ENCODE measurements at regions not wholly inside any gene's neighbourhood (a gene's known extent, or its start where the extent isn't known, plus 50 kb on each side); places are given as distances from the start of the nearest gene placed in this dataset.
A peak's percentile ranks its signal among the peaks of the same experiment; 100 is the strongest.

DNA sequence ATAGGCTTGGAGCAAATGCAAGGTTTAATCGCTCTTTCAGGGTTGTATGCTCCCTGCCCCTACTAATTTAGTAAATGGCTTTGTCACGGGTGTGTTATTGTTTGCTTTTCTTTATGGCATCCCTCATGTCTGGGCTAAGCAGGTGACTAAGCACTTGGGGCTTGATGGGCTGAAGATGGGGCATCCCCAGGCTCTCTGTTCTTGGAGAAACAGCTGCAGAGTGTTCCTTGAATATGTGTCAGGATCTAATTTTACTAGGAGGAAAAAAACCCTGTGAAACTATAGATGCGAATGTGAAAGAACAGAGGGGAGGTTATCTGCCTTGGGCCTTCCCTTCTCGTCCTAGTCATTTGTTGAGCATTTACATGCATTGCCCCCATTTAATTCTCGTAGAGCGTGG, 94.7 kb upstream of the TAF1B start:
- Mint-ChIP-seq H3K27ac (no peak overlapping the region), H3K27me3 (peaks cover 9 to 30% (median 12%) of the 10 kb centered on the region in 3 donors), H3K36me3 (no peaks in the 10 kb centered on the region), H3K4me1 (peaks cover 0 to 4% (median 2%) of the 10 kb centered on the region in 3 donors), H3K4me3 (no peak overlapping the region), H3K9me3 (peaks cover 0 to 12% (median 0%) of the 10 kb centered on the region in 7 donors)
- DNase-seq (no peak), ATAC-seq (ENCODE audit: low read depth in 2 of 2) (no peak)

DNA sequence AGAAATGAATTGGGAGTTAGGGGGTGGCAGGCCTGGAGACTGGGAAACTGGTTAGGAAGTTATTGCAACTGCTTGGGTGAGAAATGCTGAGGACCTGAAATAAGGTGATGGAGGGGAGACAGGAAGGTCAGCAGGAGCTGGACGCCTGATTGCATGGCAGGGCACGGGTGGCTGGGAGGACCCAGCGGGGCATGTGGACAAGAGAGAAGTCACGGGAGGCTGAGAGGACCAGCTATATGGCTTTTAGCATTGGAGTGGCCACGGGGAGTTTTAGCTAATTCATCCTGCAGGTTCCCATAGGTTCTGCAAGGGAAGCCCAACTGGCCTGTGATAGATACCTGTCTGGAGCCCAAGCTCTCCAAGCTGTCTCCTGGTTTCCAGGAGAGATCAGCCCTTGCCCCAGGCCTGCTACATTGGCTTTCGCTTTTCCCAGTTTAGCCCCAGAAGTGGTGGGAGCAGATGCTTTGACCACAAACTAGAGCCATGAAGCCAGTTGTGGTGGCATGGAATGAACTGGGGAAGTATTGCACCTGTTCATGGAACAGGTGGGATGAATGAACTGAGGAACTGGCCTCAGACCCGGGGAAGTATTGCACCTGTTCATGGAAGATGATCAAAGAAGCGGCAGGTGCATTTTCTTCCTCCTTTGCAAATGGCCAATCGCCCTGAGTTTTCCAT, 93.6 kb upstream of the TAF1B start:
- peaks cover 0 to 12% (median 0%) of the 10 kb centered on the region in 7 donors for H3K9me3 Mint-ChIP-seq
- H3K36me3 Mint-ChIP-seq: no peaks in the 10 kb centered on the region
- ATAC-seq (ENCODE audit: low read depth in 2 of 2) (no peak), DNase-seq (no peak)
- peaks cover 15 to 38% (median 22%) of the 10 kb centered on the region in 3 donors for H3K27me3 Mint-ChIP-seq
- H3K4me3 Mint-ChIP-seq: no peak overlapping the region
- H3K4me1 Mint-ChIP-seq: peaks cover 0 to 10% (median 3%) of the 10 kb centered on the region in 3 donors
- peak overlapping the region in 1 of 6 donors; percentile 88 for H3K27ac Mint-ChIP-seq

DNA sequence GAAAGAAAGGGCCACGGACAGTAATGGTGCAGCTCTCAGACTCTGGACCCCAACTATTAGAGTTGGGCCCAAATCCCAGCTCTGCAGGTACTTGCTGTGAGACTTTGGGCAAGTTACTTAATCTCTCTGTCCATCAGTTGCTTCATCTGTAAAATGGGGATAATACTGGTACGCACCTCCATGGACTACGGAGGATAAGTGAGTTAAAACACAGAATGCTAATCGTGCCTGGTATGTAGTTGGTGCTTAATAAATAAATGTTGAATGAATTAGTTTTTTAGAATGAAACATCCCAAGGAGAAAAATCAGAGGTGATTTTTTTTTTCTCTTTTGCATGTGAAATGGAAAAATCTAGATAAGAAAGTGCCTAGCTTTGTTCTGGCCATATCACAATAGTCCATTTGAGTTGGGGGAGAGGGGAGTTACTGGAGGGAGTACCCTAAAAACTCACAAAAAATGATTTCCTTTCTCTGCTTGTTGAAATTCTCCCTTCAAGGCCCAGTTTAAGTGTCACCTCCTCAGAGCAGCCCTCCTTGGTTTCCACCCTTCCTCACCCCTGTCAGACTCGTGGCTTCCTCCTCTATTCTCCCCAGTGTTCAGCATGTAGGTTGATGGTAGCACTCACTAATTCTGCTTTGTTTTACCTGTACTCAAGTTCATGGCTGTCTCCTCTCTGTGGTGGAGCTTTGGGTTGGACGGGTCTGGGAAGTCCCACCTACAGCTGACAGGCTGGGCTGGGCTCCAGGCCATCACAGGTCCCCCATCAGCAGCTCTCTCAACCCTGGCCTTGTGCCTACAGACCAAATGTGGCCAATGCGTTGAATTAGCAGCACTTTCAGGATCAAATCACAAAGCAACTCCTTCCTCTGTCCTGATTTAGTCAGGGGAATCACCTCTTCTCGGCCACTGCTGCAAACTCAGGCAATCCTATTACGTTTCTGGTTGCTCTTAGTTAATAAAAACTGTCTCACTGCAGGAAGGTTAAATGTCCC, 92.8 kb upstream of the TAF1B start:
- Mint-ChIP-seq H3K27me3 (peaks cover 23 to 47% (median 31%) of the 10 kb centered on the region in 3 donors), H3K36me3 (peaks cover 0 to 3% of the 10 kb centered on the region in 2 donors)

DNA sequence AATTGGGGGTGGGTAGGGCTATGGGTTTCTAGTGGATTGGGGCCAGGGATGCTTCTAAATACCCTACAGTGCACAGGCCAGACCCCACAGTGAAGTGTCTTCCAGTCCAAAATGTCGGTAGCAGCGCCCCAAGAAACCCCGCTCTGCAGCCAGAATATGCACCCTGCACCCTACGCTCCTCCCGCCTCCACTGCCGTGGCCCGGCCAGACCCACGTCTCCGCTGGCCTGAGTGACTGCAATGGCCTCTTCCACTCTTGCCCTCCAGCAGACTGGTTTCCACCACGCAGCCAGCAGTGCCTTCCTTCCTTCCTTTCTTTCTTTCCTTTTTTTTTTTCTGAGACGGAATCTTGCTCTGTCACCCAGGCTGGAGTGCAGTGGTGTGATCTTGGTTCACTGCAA, 91.4 kb upstream of the TAF1B start:
- H3K27ac Mint-ChIP-seq: no peak overlapping the region
- no peak for ATAC-seq (ENCODE audit: low read depth in 2 of 2)
- H3K36me3 Mint-ChIP-seq: peaks cover 0 to 5% of the 10 kb centered on the region in 2 donors
- no peak overlapping the region for H3K4me3 Mint-ChIP-seq
- peaks cover 6 to 10% (median 8%) of the 10 kb centered on the region in 3 donors for H3K4me1 Mint-ChIP-seq
- H3K27me3 Mint-ChIP-seq: peaks cover 32 to 60% (median 42%) of the 10 kb centered on the region in 3 donors
- peaks cover 0 to 12% (median 0%) of the 10 kb centered on the region in 7 donors for H3K9me3 Mint-ChIP-seq
- no peak for DNase-seq

More for the DNA sequence above, 92.8 kb upstream of the TAF1B start:
- peaks cover 6 to 10% (median 8%) of the 10 kb centered on the region in 3 donors for H3K4me1 Mint-ChIP-seq
- DNase-seq (no peak), ATAC-seq (ENCODE audit: low read depth in 2 of 2) (no peak)
- no peak overlapping the region for H3K27ac Mint-ChIP-seq
- peaks cover 0 to 12% (median 0%) of the 10 kb centered on the region in 7 donors for H3K9me3 Mint-ChIP-seq
- peak overlapping the region in 1 of 8 donors; percentile 47 for H3K4me3 Mint-ChIP-seq

DNA sequence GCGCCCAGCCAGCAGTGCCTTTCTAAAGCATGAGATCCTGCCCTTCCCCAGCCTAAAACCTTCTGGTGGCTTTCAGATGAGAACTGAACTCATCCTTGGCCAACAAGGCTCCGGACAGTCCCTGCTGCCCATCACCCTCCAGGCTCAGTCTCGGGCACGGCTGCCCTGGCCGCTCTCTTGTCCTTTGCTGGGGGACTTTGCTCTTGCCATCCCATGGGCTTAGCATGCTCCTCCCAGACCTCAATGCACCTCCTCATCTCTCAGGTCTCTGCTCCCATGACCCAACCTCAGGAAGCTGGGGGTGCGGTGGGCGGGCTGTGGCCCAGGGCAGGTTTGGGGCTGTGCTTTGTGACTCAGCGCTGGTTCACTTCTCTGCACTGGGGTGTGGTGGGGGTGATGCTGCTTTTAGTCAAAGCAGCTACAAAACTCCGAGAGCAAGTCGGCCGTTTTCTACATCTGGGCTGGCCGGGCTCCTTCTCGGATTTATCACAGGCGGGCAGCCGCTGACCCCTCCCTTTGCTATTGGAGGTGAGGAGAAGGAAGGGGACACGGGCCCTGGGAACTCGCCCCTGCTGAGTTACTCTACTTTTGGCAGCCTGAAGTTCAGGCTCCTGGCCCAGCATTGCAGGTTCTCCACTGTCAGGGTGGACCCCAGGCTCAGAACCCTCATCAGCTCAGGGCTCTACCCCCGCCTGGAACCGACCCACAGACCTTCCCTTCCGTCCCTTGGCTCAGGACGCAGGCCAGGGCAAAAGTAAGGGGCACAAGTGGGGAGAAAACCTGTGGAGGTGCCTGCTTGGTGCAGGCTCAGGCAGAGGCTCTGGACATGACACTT, 90.6 kb upstream of the TAF1B start:
- H3K36me3 Mint-ChIP-seq: peaks cover 0 to 5% of the 10 kb centered on the region in 2 donors
- peak overlapping the region in 2 of 8 donors; percentile 76 for H3K4me3 Mint-ChIP-seq
- H3K9me3 Mint-ChIP-seq: peaks cover 0 to 8% (median 0%) of the 10 kb centered on the region in 7 donors
- peak overlapping the region in 1 of 6 donors; percentile 68 for H3K27ac Mint-ChIP-seq
- ATAC-seq (ENCODE audit: low read depth in 2 of 2): no peak
- peaks cover 12 to 15% (median 14%) of the 10 kb centered on the region in 3 donors for H3K4me1 Mint-ChIP-seq
- peaks cover 37 to 68% (median 49%) of the 10 kb centered on the region in 3 donors for H3K27me3 Mint-ChIP-seq
- no peak for DNase-seq

DNA sequence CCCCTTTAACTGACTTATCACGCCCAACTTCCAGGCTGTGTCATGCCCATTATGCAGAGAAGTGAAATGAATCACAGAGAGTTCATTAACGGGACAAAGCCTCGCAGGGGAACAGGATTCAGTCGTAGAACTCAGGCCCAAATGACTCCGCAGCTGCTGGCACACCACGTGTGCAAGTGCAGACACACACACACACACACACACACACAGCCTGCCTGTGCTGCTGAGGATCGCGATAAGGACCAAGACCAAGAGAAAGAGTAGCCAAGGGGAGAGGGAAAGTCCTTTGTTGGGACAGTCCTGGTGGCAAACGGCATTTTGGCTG, 90.0 kb upstream of the TAF1B start:
- peak; percentile 37 to 53 for ATAC-seq (ENCODE audit: low read depth in 2 of 2)

DNA sequence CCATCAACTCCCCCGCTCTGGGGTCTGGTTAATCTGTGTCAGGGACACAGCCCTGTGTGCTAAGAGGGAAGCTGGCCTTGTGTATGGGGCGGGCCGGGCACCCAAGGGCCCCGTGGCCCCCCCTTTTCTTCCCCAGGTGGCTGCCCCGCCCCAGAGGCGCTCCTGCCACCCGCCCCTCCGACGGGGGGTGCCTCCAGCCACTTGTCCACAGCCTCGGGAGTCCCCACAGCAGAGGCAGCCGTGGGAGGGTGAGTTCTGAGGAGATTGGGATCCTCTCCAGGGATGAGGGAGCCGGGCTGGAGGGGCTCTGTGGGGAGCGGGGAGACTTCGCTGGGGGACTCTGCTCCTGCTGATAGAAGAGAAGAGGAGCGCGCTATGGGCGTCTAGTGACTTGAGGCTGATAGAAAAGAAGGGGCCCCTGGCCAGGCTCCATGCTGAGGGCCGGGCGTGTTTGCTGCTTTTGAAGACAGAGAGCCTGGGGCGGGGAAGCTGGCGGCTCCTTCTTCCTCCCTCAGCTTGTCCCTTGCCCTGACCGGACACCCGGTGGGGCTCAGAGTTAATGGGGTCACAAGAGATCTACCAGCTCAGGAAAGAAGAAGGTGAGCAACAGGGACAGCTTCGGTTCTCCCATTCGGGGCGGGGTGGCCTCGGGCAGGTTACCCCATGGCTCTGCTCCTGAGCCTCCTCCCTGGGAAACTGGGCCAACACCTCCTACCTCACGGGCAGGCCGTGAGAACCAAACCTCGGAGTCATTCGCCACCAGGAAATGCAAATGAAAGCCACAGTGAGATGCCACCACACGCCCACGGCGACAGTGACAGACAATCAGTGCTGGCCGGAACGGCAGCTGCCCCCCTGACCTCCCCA, 89.4 kb upstream of the TAF1B start:
- peaks cover 42 to 79% (median 61%) of the 10 kb centered on the region in 3 donors for H3K27me3 Mint-ChIP-seq
- DNase-seq (no peak), ATAC-seq (ENCODE audit: low read depth in 2 of 2) (no peak)
- peaks cover 0 to 5% of the 10 kb centered on the region in 2 donors for H3K36me3 Mint-ChIP-seq
- H3K4me1 Mint-ChIP-seq: peaks cover 12 to 16% (median 15%) of the 10 kb centered on the region in 3 donors
- peak overlapping the region in 4 of 8 donors; percentile 56 to 76 (median 58) for H3K4me3 Mint-ChIP-seq
- no peaks in the 10 kb centered on the region for H3K9me3 Mint-ChIP-seq
- H3K27ac Mint-ChIP-seq: peak overlapping the region in 1 of 6 donors; percentile 68

More for the DNA sequence above, 90.0 kb upstream of the TAF1B start:
- Mint-ChIP-seq H3K27ac (peak overlapping the region in 3 of 6 donors; percentile 30 to 68 (median 35)), H3K4me3 (peak overlapping the region in 4 of 8 donors; percentile 49 to 76 (median 66)), H3K9me3 (peaks cover 0 to 2% (median 0%) of the 10 kb centered on the region in 7 donors), H3K27me3 (peaks cover 39 to 72% (median 55%) of the 10 kb centered on the region in 3 donors), H3K4me1 (peaks cover 12 to 16% (median 15%) of the 10 kb centered on the region in 3 donors), H3K36me3 (peaks cover 0 to 5% of the 10 kb centered on the region in 2 donors)
- DNase-seq: no peak

DNA sequence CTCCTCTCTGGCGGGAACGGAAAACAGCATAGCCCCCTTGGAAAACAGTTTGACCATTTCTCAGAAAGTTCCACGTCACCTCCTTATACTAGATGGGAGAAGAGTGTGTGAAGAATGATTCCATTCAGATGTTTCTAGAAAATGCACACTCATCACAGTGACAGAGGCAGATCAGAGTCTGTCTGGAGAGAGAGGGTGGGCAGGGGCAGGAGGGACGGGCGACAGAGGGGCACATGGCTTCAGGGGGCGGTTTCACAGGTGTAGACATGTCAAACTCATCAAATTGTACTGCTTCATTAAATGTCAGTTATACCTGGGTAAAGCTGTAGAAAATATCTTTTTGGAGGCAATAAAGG, 88.8 kb upstream of the TAF1B start:
- DNase-seq: no peak
- H3K36me3 Mint-ChIP-seq: peaks cover 0 to 5% of the 10 kb centered on the region in 2 donors
- no peak overlapping the region for H3K27ac Mint-ChIP-seq
- H3K4me1 Mint-ChIP-seq: peaks cover 12 to 16% (median 15%) of the 10 kb centered on the region in 3 donors
- ATAC-seq (ENCODE audit: low read depth in 2 of 2): no peak
- H3K9me3 Mint-ChIP-seq: no peaks in the 10 kb centered on the region
- H3K4me3 Mint-ChIP-seq: peak overlapping the region in 2 of 8 donors; percentile 56
- H3K27me3 Mint-ChIP-seq: peaks cover 45 to 76% (median 64%) of the 10 kb centered on the region in 3 donors

DNA sequence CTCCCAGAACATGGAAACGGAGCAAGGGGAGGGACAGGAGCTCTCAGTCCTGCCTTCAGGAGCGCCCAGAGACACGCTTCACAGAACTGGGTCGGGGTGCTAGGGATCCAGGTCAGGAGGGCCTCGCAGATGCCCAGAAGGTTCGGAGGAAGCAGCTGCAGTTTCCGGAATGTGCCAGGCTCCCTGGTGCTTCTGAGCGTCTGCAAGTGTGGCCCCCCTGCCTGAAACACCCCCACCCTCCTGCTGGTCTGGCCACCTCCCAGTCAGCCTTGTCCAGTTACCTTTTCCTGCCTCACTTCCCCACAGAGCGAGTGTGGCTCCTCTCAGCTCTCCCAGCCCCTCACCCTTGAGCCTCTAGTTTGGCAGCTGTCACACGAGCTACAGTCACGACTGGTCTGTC, 88.3 kb upstream of the TAF1B start:
- Mint-ChIP-seq H3K27me3 (peaks cover 45 to 78% (median 64%) of the 10 kb centered on the region in 3 donors), H3K4me1 (peaks cover 14 to 17% (median 17%) of the 10 kb centered on the region in 3 donors), H3K9me3 (no peaks in the 10 kb centered on the region), H3K4me3 (peak overlapping the region in 2 of 8 donors; percentile 39 to 61), H3K36me3 (peaks cover 0 to 5% of the 10 kb centered on the region in 2 donors), H3K27ac (peak overlapping the region in 1 of 6 donors; percentile 18)
- DNase-seq (no peak), ATAC-seq (ENCODE audit: low read depth in 2 of 2) (no peak)

DNA sequence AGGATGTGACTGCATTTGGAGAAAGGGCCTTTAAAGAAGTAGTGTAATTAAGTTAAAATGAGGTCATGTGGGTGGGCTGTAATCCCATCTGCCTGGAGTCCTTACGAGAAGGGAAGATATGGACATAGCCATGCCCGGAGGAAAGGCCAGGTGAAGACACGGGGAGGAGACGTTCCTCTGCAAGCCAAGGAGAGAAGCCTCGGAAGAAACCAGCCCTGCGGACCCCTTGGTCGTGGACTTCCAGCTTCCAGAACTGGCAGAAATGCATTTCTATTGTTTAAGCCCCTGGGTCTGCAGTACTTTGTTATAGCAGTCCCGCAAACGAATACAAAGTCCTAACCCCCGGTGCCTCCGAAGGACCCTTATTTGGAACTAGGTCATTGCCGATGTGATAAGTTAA, 87.6 kb upstream of the TAF1B start:
- peaks cover 19 to 22% (median 20%) of the 10 kb centered on the region in 3 donors for H3K4me1 Mint-ChIP-seq
- H3K4me3 Mint-ChIP-seq: no peak overlapping the region
- H3K27me3 Mint-ChIP-seq: peaks cover 45 to 81% (median 64%) of the 10 kb centered on the region in 3 donors
- no peaks in the 10 kb centered on the region for H3K9me3 Mint-ChIP-seq
- H3K27ac Mint-ChIP-seq: no peak overlapping the region
- peaks cover 0 to 5% of the 10 kb centered on the region in 2 donors for H3K36me3 Mint-ChIP-seq
- DNase-seq (no peak), ATAC-seq (ENCODE audit: low read depth in 2 of 2) (no peak)

DNA sequence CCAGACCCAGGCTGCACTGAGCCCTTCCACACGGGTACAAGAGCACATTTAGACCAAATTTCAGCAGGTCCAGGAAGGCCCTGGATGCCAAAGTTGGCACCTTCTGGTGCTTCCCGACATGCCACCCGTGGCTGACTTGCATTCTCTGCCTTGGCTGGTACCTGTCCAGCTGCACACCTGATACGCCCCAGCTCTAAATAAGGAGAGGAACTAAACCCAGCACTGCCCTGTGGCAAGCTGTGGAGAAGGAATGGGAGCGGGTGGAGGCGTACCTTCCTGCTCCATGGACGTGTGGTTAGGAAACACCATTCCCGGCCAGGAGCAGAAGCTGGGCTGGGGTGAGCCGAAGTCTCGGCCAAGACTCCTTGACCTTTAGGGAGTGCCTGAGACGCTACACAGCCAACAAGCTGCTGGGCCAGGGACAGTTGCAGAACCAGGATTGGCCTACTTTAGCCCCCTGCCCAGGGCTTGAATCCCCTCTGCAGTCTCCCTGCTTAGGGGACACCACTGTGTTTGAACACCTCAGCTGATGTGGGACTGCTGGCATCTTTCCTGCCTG, 86.5 kb upstream of the TAF1B start:
- DNase-seq: no peak
- peaks cover 45 to 78% (median 57%) of the 10 kb centered on the region in 3 donors for H3K27me3 Mint-ChIP-seq
- no peaks in the 10 kb centered on the region for H3K9me3 Mint-ChIP-seq
- H3K4me3 Mint-ChIP-seq: no peak overlapping the region
- H3K36me3 Mint-ChIP-seq: peaks cover 0 to 5% of the 10 kb centered on the region in 2 donors
- no peak for ATAC-seq (ENCODE audit: low read depth in 2 of 2)
- H3K4me1 Mint-ChIP-seq: peaks cover 25 to 28% (median 25%) of the 10 kb centered on the region in 3 donors
- H3K27ac Mint-ChIP-seq: no peak overlapping the region

Measured in naive B cell (primary cell).